ENCODE measurements at regions not wholly inside any gene's neighbourhood (a gene's known extent, or its start where the extent isn't known, plus 50 kb on each side); places are given as distances from the start of the nearest gene placed in this dataset.

DNA sequence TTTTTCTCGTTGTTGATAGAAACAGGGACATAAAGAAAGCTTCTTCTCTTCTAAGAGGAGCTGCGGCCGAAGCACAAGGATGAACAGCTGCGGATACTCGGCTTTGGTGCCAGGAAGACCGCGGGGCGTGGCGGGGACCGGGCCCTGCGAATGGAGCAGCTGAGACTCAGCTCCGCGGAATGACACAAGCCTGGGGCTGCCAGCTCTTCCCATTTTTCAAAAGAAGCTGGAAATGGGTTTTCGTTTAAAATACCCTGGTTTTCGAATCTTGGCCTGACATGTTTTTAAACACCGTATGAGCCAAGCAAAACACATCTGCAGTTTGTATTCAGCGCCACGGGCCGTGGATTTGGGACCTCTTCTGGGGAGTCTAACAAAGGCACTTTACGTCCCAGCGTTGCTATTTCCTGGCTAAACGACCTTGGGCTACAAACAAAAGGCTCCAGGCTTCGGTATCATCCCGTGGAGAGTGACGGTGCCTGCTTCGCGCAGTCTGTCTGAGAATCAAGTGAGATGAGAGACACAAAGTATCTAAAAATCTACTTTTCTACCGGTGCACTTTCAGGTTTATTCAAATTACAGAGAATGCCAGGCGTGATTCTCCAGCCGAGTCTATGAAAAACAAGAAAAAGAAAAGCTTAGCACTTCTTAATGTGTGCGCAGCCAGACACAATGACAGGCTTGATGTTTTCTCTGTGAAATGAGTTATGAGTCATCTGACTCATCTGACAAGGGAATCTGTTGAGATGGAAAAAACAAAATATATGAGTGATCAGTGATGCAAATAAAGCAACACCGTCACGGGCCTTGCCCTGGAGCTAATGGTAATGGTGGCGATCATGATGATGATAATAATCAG lies 114.0 kb upstream of the TMEM132D start:
- FAIRE-seq = no peak

GRCh38 chr12:130018614-130019013 lies 114.8 kb upstream of the TMEM132D start:
- FAIRE-seq = no peak

DNA sequence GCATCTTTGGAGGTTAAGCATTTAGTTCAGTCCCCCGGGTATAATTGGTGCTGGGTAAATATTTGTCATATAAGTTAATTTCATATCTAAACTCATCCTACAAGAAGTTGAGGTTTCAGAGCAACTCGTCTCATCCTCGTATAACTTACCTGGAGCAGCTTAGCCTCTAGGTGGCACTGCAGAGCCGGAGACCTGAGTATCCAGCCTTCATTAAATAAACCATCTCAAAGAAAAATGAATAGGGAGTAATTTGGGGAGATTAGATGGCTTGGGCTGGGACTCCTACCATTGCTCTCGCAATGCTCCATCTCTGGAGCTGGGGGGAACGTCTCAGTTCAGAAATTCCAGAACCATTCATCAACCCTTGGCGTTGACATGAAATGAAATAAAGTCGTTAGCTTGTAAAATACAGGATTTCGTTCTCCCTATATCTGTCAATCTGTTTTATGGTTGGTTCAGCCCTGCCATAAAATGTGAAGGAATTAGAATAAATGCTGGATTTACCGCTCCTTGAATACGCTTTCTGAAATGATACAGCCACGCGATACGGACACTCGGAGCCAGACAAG lies 122.9 kb upstream of the TMEM132D start:
- FAIRE-seq = peak; percentile 24

GRCh38 chr12:130027798-130028197 lies 124.0 kb upstream of the TMEM132D start:
- FAIRE-seq = no peak

- no peak for FAIRE-seq
Measured at GRCh38 chr12:130029151-130029550, 125.3 kb upstream of the TMEM132D start.

DNA sequence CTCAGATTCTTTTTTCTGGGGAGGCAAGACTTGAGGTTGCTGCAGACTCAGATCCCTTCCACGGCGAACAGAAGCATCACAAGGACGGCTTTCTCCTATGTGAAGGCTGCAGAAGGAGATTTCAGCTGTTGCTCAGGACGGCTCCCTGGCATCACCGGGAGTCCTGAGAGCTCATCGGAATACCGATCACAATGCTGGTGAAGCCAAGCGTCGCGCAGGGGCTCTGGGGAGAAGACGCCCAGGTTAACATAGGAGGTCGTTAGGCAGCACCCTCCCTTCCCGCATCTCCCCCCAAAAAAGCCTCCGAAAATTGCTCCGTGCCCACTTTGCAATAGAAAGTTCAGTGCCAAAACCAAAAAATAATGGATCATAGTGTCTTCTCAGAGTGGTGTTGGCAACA lies 127.2 kb upstream of the TMEM132D start:
- FAIRE-seq = no peak

GRCh38 chr12:130031571-130032189 lies 127.9 kb upstream of the TMEM132D start:
- FAIRE-seq = no peak

- FAIRE-seq = no peak
Measured at GRCh38 chr12:130041983-130042812, 120.1 kb upstream of the FZD10 start.

GRCh38 chr12:130043685-130044406 lies 118.4 kb upstream of the FZD10 start:
- no peak for FAIRE-seq

DNA sequence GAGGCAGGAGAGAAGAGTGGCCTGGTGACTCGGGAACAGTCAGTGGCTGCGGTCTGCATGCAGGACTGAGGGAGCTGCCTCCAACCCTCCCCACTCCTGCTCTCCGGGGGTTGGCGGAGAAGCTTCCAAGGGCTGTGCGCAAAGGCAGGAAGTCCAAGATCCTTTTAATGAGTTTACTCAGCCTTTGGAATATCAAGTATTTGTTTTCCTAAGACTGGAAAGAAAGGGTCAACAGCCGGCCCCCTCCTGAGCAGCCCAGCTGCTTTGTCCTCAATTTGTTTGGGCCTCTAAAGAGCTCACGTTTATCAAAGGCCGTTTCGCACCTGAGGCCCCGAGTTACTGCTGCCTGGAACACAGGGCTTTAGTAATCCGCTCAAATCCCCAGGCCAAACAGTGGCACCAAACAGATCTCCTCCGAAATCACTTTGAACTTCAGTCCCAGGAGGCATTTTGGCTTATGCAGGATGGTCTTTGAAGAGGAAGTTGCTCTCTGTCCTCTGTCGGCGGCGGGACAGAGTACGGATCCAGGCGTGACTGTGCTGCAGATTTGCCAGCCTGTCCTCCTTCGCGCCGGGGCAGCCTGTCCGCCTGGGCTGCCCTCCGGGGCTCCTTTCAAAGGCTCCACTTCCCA lies 117.2 kb upstream of the FZD10 start:
- no peak for FAIRE-seq

DNA sequence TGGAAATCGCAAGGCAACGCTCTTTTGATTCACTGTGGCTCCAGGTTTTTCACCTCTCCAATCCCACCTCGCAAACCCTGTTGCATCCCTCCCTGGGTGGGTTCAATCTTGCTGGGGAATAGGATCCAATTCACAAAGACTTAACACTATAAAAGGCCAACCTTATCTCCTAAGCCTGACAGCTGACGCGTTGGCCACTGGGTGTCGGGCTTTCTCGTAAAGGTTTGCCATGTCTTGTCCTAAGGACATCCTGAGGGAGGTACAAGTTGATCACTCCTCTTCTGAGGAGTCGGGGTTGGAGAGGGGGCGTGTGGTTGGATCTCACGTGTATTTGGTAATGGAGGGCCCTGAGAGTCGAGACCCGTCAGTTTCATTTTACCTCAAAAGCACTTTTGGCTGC lies 112.6 kb upstream of the FZD10 start:
- FAIRE-seq = no peak

DNA sequence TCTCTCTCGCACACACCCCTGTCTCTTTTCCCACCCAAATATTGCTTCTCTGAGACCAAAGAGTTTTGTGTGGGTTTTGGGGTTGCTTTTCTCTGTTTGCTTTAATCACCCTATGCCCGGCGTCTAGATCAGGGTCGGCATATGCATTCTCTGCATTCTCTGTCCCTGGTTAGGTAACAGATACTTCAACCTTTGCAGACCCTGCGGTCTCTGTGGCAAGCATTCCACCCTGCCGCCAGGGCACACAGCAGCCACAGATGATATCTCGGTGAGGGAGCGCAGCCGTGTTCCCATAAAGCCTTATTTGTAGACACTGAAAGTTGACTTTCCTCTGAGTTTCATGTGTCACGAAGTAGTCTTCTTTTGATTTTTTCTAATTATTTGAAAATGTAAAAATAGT lies 110.4 kb upstream of the FZD10 start:
- no peak for FAIRE-seq

DNA sequence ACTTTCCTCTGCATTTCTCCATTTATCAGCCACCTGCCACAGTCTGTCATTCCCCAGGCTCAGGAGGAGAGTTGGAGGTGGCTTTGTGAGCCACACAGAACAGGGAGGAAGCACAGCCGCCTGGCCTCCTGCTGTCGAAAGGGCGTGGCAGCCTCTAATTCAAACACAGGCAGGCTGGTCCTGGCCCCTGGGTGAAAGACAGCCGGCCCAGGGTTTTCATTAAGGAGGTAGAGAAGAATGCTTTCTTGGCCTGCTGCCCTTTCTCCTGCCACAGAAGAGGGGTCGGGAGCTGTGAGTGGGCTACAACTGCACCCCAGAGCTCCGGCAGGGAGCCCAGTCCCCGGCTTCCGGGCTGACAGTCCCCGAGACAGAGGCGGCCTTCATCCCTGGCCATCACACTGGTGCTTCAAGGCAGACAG lies 108.6 kb upstream of the FZD10 start:
- FAIRE-seq = no peak

DNA sequence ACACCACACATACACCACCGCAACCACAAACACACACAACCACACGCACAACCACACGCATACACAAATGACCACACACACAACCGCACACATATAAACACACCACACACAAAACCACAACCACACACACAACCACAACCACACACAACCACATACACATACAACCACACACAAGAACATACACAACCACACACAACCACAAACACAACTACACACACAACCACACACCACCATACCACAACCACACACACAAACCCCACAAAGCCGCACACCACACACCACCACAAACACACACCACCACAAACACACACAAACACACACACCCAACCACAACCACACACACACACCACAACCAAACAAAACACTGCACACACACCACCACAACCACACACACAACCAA lies 107.5 kb upstream of the FZD10 start:
- no peak for FAIRE-seq

GRCh38 chr12:130058926-130059472 lies 103.3 kb upstream of the FZD10 start:
- FAIRE-seq = no peak

- no peak for FAIRE-seq
Measured at GRCh38 chr12:130063866-130064265, 98.4 kb upstream of the FZD10 start.

- no peak for FAIRE-seq
Measured at GRCh38 chr12:130064999-130065398, 97.3 kb upstream of the FZD10 start.

DNA sequence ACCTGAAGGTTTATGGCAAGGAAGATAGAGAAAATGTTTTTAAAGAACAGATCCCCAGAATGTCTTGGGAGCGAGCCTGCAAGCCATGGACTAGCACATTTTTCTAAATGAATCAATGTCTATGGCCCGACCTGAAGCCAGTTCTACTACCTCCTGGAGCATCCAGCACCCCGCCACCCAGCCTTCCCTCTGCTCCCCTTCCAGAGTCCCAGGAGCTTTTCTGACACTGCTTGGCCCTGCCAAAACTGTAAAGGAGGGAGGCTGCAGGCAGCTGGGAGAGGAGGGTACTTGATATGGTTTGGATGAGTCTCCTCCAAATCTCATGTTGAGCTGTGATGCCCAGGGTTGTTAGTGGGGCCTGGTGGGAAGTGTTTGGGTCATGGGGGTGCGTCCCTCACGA lies 95.5 kb upstream of the FZD10 start:
- FAIRE-seq = no peak

DNA sequence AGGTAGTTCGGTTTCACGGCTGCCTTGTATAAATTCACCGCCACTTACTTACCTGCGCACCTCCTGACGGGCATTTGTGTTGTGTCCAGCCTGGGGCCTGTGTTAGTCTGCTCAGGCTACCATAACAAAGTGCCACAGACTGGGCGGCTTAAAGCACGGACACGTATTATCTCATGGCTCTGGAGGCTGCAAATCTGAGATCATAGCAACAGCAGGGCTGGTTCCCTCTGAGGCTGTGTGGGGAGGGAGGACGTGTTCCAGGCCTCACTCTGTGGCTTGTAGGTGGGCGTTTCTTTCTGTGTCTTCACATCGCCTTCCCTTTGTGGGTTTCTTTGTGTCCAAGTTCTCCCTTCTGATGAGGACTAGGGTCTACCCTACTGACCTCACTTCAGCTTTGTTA lies 93.5 kb upstream of the FZD10 start:
- no peak for FAIRE-seq

DNA sequence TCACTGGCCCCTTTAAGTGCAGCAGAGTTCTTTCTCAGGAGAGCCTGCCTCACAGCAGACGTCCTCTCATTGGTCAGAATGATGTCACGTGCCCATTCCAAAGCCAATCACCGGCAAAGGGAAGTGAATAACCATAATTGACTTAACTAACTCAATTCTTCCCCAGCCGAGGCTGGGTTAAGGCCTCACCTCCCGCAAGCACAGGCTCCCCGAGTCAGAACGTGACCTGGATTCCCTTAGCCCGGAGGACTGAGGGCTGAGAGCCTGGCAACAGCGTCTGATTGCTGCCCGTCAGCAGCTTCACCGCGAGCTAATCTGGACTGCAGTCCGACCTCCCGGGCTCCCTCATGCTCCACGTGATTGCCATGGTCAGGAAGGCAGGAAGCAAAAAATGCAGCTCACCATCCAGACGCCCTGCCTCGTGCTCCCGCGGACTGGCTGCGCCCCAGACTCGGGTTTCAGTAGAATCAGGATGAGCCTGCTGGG lies 92.1 kb upstream of the FZD10 start:
- FAIRE-seq = peak; percentile 81

- FAIRE-seq = no peak
Measured at GRCh38 chr12:130073721-130074120, 88.5 kb upstream of the FZD10 start.

All from islet of Langerhans (tissue), 1 donor.